Neural crest cell (in vitro differentiated cells): ENCODE measurements at regions not wholly inside any gene's neighbourhood (a gene's known extent, or its start where the extent isn't known, plus 50 kb on each side); places are given as distances from the start of the nearest gene placed in this dataset.

Experiments
- DNase-seq: peaks from one replicate; pipeline ENCODE4 v3.0.0; 2021; ENCODE audit warnings: low read depth, mixed read lengths, low spot score
- H3K27ac Mint-ChIP-seq: one replicate; pipeline ENCODE4 v1.8.0; 2021; ENCODE audit warnings: mild to moderate bottlenecking, mixed read lengths; ENCODE audit not compliant: unreplicated experiment
- H3K27me3 Mint-ChIP-seq: 2 replicates; pipeline ENCODE4 v1.8.0; 2021; ENCODE audit warnings: low read depth, mild to moderate bottlenecking, mixed read lengths
- H3K36me3 Mint-ChIP-seq: 2 replicates; pipeline ENCODE4 v1.8.0; 2021; ENCODE audit warnings: low read depth, mild to moderate bottlenecking, mixed read lengths
- H3K4me1 Mint-ChIP-seq: 2 replicates; pipeline ENCODE4 v1.8.0; 2021; ENCODE audit warnings: mixed read lengths
- H3K4me3 Mint-ChIP-seq: one replicate; pipeline ENCODE4 v1.8.0; 2021; ENCODE audit warnings: mild to moderate bottlenecking, mixed read lengths
- H3K9me3 Mint-ChIP-seq: 2 replicates; pipeline ENCODE4 v1.8.0; 2021; ENCODE audit warnings: mixed read lengths
- TF ChIP-seq, protein P1 (sequence below): fragments of 200-600 bp; sonication (generic); conservative IDR thresholded peaks from 2 replicates; pipeline ENCODE4 v1.5.0; 2021; ENCODE audit warnings: antibody characterized with exemption, mild to moderate bottlenecking

DNA sequence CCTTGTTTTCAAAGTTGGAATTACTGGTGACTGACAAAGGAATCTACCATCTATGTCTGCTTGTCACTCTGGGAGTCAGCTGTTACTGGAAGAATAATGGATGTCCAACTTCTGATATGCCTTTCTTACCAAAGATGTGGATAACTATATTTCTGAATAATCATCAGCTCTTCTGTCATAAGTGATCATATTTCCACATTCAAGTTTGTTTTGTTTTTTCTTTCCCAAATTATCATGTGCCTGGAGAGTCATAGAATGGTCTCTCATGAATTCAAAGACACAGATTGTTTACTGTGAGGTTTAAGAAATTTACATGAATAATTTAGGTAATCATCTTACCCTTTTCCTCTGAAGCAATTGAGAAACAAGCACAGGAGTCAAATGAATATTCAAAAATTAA lies 986.7 kb upstream of the CDH2 start:
- no peak for DNase-seq
- H3K36me3 Mint-ChIP-seq = no peaks in the 10 kb centered on the region
- no peaks in the 10 kb centered on the region for H3K4me1 Mint-ChIP-seq
- TF ChIP-seq, protein P1, sequence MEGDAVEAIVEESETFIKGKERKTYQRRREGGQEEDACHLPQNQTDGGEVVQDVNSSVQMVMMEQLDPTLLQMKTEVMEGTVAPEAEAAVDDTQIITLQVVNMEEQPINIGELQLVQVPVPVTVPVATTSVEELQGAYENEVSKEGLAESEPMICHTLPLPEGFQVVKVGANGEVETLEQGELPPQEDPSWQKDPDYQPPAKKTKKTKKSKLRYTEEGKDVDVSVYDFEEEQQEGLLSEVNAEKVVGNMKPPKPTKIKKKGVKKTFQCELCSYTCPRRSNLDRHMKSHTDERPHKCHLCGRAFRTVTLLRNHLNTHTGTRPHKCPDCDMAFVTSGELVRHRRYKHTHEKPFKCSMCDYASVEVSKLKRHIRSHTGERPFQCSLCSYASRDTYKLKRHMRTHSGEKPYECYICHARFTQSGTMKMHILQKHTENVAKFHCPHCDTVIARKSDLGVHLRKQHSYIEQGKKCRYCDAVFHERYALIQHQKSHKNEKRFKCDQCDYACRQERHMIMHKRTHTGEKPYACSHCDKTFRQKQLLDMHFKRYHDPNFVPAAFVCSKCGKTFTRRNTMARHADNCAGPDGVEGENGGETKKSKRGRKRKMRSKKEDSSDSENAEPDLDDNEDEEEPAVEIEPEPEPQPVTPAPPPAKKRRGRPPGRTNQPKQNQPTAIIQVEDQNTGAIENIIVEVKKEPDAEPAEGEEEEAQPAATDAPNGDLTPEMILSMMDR = no peak
- H3K27me3 Mint-ChIP-seq = no peaks in the 10 kb centered on the region
- peaks cover 7% of the 10 kb centered on the region for H3K9me3 Mint-ChIP-seq
- H3K4me3 Mint-ChIP-seq = no peak overlapping the region
- no peak overlapping the region for H3K27ac Mint-ChIP-seq

DNA sequence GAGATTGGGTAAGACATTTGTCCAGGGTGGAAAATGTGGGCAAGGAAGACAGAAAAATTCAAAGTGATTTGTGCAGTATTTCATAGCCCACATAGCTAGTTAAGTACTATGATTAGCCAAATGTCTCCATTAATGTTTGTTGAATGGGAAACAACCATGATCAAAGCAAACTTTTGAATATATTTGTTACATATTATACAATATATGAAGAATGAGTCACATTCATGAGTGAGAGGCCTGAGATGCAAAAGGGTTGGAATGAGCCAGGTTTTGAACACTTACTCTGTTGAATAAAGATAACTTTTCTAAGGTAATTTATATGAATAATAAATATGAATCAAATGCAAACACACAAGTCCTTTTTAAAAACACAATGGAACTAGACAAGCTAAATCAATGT lies 984.5 kb upstream of the CDH2 start:
- Mint-ChIP-seq H3K4me3 (no peak overlapping the region), H3K9me3 (no peaks in the 10 kb centered on the region), H3K36me3 (no peaks in the 10 kb centered on the region), H3K4me1 (peaks cover 7% of the 10 kb centered on the region), H3K27ac (no peak overlapping the region), H3K27me3 (no peaks in the 10 kb centered on the region)
- DNase-seq = no peak
- TF ChIP-seq, protein P1 = no peak

DNA sequence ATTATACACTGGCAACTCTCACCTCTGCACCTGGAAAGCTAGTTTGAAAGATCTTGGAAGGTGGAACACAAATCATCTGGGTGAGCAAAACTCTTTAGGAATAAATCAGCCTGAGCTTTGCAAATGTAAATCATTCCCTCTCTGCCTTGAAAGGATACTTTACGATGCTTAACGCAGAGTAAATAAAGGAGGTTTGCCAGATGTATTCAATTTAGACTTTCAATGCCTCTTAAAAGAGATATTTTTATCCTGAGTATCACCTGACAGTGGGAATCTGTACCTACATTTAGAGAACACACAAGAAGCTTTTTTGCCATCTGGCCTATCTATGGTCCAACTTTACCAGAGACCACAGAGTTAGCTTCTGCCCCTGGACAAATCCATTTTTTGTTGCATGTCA lies 983.2 kb upstream of the CDH2 start:
- Mint-ChIP-seq H3K36me3 (no peaks in the 10 kb centered on the region), H3K4me1 (peaks cover 16% of the 10 kb centered on the region), H3K9me3 (no peaks in the 10 kb centered on the region), H3K27me3 (no peaks in the 10 kb centered on the region), H3K27ac (no peak overlapping the region), H3K4me3 (no peak overlapping the region)
- TF ChIP-seq, protein P1 = no peak
- no peak for DNase-seq

DNA sequence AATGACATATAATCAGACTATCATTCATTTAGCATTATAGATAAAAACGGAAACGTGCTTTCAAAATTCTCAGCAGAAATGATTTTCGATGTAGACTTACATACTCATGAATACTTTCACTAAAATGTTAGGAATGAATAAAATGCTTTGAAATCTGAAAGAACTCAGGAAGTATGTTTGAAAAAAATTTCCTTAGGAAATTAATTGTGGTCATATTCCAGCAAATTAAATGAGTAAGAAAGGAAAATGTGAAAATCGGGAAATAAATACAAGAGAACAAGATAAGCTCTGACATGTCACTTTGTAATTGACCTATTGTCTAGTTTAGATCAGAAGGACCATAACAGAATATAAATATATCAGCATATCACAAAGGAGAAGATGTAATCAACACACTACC lies 981.0 kb upstream of the CDH2 start:
- Mint-ChIP-seq H3K9me3 (peaks cover 4% of the 10 kb centered on the region), H3K27ac (no peak overlapping the region), H3K36me3 (no peaks in the 10 kb centered on the region), H3K4me3 (no peak overlapping the region), H3K4me1 (peaks cover 16% of the 10 kb centered on the region), H3K27me3 (no peaks in the 10 kb centered on the region)
- TF ChIP-seq, protein P1 = no peak
- DNase-seq = no peak

DNA sequence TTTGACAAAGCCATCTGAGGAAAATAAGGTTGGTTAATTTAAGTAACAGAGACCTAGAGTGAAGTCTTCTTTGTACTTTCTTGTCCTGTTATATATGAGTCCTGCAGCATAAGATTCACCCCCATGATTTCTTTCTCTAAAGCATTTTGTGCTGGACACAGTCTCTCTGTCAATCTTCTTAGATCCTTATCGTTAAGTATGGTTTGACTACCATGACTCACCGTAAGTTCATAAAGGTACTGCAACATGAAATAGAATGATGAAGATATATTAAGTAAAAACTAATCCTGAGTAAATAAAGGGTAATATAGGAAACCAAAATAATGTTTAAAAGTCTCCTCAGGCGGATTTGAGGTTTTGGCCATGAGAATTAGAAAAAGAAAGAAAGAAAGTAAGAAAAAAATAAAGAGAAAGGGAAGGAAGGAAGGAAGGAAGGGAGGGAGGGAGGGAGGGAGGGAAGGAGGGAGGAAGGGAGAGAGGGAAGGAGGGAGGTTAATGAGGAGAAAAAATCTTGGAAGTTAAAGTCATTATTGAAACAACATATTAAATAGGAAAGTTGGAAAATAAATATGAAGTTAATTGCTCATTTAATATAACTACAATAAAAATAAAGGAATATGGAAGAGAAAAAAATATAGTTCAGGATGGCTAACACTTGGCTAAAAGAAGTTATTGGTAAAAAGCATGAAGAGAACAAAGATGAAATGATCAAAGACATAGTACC lies 980.3 kb upstream of the CDH2 start:
- TF ChIP-seq, protein P1 = no peak
- DNase-seq = no peak
- Mint-ChIP-seq H3K27ac (no peak overlapping the region), H3K36me3 (no peaks in the 10 kb centered on the region), H3K4me3 (no peak overlapping the region), H3K4me1 (peaks cover 16% of the 10 kb centered on the region), H3K9me3 (peaks cover 5% of the 10 kb centered on the region), H3K27me3 (no peaks in the 10 kb centered on the region)
